AG09309 (cell line): ENCODE measurements at regions not wholly inside any gene's neighbourhood (a gene's known extent, or its start where the extent isn't known, plus 50 kb on each side); places are given as distances from the start of the nearest gene placed in this dataset.

Experiments used
- DNase-seq: peaks from one replicate; pipeline ENCODE4 v3.0.0-alpha.2; 2010; ENCODE audit warnings: low read depth
- H3K4me3 ChIP-seq: 2 replicates; pipeline ENCODE4 v1.5.1; 2011; ENCODE audit warnings: mild to moderate bottlenecking, low read depth, low read length, moderate library complexity; ENCODE audit not compliant: control insufficient read depth
- CTCF ChIP-seq: IDR thresholded peaks from 2 replicates; pipeline ENCODE4 v1.5.1; 2011; ENCODE audit warnings: mild to moderate bottlenecking, low read depth, low read length, inconsistent platforms; ENCODE audit not compliant: insufficient read depth, control insufficient read depth; ENCODE audit errors: missing control alignments

- peak; percentile 95 for TF ChIP-seq CTCF
- DNase-seq = peak; percentile 34
Observed at GRCh38 chr5:155943516-155944407, 383.2 kb upstream of the SGCD start.

GRCh38 chr5:155947394-155948062, 379.4 kb upstream of the SGCD start:
- H3K4me3 ChIP-seq = no peak overlapping the region
- no peak for TF ChIP-seq CTCF
- peak; percentile 71 for DNase-seq

More at GRCh38 chr5:155943516-155944407, 383.2 kb upstream of the SGCD start:
- H3K4me3 ChIP-seq = no peak overlapping the region

GRCh38 chr5:155948576-155948975, 378.4 kb upstream of the SGCD start:
- H3K4me3 ChIP-seq = no peak overlapping the region
- no peak for DNase-seq
- no peak for TF ChIP-seq CTCF

GRCh38 chr5:155952486-155953089, 374.4 kb upstream of the SGCD start:
- no peak for DNase-seq
- no peak for TF ChIP-seq CTCF
- H3K4me3 ChIP-seq = no peak overlapping the region

GRCh38 chr5:155953335-155953734, 373.6 kb upstream of the SGCD start:
- no peak overlapping the region for H3K4me3 ChIP-seq
- DNase-seq = no peak
- no peak for TF ChIP-seq CTCF

- H3K4me3 ChIP-seq = no peak overlapping the region
- DNase-seq = no peak
- TF ChIP-seq CTCF = no peak
Observed at GRCh38 chr5:155954701-155955445, 372.1 kb upstream of the SGCD start.
